ENCODE measurements at regions not wholly inside any gene's neighbourhood (a gene's known extent, or its start where the extent isn't known, plus 50 kb on each side); places are given as distances from the start of the nearest gene placed in this dataset.

DNA sequence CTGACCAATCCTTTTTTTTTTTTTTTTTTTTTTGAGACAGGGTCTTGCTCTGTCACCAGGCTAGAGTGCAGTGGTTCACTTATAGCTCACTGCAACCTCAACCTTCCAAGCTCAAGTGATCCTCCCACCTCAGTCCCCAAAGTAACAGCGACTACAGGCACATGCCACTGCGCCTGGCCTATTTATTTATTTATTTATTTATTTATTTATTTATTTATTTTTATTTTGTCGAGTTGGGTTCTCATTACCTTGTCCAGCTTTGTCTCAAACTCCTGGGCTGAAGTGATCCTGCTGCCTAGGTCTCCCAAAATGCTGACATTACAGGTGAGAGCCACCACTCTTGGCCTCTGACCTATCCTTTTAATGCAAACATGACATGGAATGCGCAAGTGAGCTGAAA lies 124.4 kb downstream of the GXYLT1 start:
- no peak overlapping the region for H2AFZ ChIP-seq (replicated peaks; ENCODE audit: low read length, poor library complexity)
- no peak for TF ChIP-seq RFX5 (IDR thresholded peaks at IDR 0.05; ENCODE audit: low read depth, low read length)
- no peak for TF ChIP-seq RAD21 (IDR thresholded peaks at IDR 0.05; ENCODE audit: low read length)
- TF ChIP-seq FOS (IDR thresholded peaks at IDR 0.05; ENCODE audit: low read depth, low read length) = no peak
- TF ChIP-seq CEBPB (IDR thresholded peaks at IDR 0.05; ENCODE audit: low read depth, low read length) = no peak
- TF ChIP-seq MAZ (IDR thresholded peaks at IDR 0.05; ENCODE audit: borderline replicate concordance, low read depth, low read length) = no peak
- no peak for TF ChIP-seq SMC3 (IDR thresholded peaks at IDR 0.05; ENCODE audit: low read depth, low read length)
- TF ChIP-seq, protein P1, sequence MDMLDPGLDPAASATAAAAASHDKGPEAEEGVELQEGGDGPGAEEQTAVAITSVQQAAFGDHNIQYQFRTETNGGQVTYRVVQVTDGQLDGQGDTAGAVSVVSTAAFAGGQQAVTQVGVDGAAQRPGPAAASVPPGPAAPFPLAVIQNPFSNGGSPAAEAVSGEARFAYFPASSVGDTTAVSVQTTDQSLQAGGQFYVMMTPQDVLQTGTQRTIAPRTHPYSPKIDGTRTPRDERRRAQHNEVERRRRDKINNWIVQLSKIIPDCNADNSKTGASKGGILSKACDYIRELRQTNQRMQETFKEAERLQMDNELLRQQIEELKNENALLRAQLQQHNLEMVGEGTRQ (IDR thresholded peaks at IDR 0.05; ENCODE audit: low read depth, low read length) = no peak
- no peak for TF ChIP-seq POLR2A (IDR thresholded peaks at IDR 0.05; ENCODE audit: low read depth, low read length)
- no peak for TF ChIP-seq MXI1 (IDR thresholded peaks at IDR 0.05; ENCODE audit: borderline replicate concordance, low read depth, low read length)
- no peak for TF ChIP-seq MAFK (IDR thresholded peaks at IDR 0.05; ENCODE audit: low read depth, low read length)
- TF ChIP-seq RCOR1 (IDR thresholded peaks at IDR 0.05; ENCODE audit: insufficient replicate concordance, low read length) = no peak
- no peak for TF ChIP-seq CHD1 (IDR thresholded peaks at IDR 0.05; ENCODE audit: low read depth, low read length)
- TF ChIP-seq, protein P2, sequence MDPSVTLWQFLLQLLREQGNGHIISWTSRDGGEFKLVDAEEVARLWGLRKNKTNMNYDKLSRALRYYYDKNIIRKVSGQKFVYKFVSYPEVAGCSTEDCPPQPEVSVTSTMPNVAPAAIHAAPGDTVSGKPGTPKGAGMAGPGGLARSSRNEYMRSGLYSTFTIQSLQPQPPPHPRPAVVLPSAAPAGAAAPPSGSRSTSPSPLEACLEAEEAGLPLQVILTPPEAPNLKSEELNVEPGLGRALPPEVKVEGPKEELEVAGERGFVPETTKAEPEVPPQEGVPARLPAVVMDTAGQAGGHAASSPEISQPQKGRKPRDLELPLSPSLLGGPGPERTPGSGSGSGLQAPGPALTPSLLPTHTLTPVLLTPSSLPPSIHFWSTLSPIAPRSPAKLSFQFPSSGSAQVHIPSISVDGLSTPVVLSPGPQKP (IDR thresholded peaks at IDR 0.05; ENCODE audit: borderline replicate concordance, low read depth, low read length) = no peak
- TF ChIP-seq NFE2L2 (IDR thresholded peaks at IDR 0.05; ENCODE audit: low read depth, low read length) = no peak
- TF ChIP-seq, protein P3, sequence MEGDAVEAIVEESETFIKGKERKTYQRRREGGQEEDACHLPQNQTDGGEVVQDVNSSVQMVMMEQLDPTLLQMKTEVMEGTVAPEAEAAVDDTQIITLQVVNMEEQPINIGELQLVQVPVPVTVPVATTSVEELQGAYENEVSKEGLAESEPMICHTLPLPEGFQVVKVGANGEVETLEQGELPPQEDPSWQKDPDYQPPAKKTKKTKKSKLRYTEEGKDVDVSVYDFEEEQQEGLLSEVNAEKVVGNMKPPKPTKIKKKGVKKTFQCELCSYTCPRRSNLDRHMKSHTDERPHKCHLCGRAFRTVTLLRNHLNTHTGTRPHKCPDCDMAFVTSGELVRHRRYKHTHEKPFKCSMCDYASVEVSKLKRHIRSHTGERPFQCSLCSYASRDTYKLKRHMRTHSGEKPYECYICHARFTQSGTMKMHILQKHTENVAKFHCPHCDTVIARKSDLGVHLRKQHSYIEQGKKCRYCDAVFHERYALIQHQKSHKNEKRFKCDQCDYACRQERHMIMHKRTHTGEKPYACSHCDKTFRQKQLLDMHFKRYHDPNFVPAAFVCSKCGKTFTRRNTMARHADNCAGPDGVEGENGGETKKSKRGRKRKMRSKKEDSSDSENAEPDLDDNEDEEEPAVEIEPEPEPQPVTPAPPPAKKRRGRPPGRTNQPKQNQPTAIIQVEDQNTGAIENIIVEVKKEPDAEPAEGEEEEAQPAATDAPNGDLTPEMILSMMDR (conservative IDR thresholded peaks at IDR 0.05; ENCODE audit: low read depth, low read length) = no peak
- no peak for TF ChIP-seq BHLHE40 (IDR thresholded peaks at IDR 0.05; ENCODE audit: low read depth, low read length)
- H3K9me3 ChIP-seq (ENCODE audit: control insufficient read depth, insufficient read depth, low read length) = no peaks in the 10 kb centered on the region
- no peak overlapping the region for H3K27ac ChIP-seq (ENCODE audit: insufficient read depth, low read length)
- no peak overlapping the region for H3K23ac ChIP-seq (ENCODE audit: low read depth, low read length)
- ATAC-seq (ENCODE audit: low read depth) (no peak), DNase-seq (no peak)
- no peak overlapping the region for H4K91ac ChIP-seq (ENCODE audit: insufficient read depth, low read depth, low read length)
- no peaks in the 10 kb centered on the region for H3K4me1 ChIP-seq (ENCODE audit: control insufficient read depth, insufficient read depth, low read length)
- no peaks in the 10 kb centered on the region for H3K36me3 ChIP-seq (ENCODE audit: control insufficient read depth, insufficient read depth, low read length)
- no peaks in the 10 kb centered on the region for H3K9me1 ChIP-seq (ENCODE audit: insufficient read depth, low read length)
- dilution Hi-C loops (cut with HindIII; ENCODE audit: low sequenced_read_pairs, unreplicated experiment) (no loop called here), in situ Hi-C loops (cut with MboI; ENCODE audit: low sequenced_read_pairs) (loop anchor here (10.0 kb wide), 2 partner anchors 735 to 1075 kb away; no protein-coding TSS in a partner anchor), intact Hi-C loops (cut with micrococcal nuclease) (no loop called here)
- no peak overlapping the region for H3K9ac ChIP-seq (ENCODE audit: low read depth, low read length)
- H3K27me3 ChIP-seq (ENCODE audit: control insufficient read depth, insufficient read depth, low read length) = peaks cover 2% of the 10 kb centered on the region; the same call in 1 of the 2 replicates
- CTCF ChIA-PET = interaction anchor here (0.6 kb wide), 1 partner anchor 312 kb away, joined by 4 read pairs; no protein-coding TSS in a partner anchor
- no peak overlapping the region for H3K4me3 ChIP-seq (ENCODE audit: insufficient read depth, low read depth, low read length)
- no CpG with 5 or more reads among the region's 4 CpGs for WGBS, 2 experiments (ENCODE audit: extremely low coverage in 2 of 2, insufficient read length in 1 of 2)
- H4K8ac ChIP-seq (ENCODE audit: low read depth in 2 of 2, low read length in 2 of 2) = no peak overlapping the region
- no peak overlapping the region for H2BK20ac ChIP-seq (ENCODE audit: low read depth, low read length)
- H4K20me1 ChIP-seq (ENCODE audit: insufficient read depth, low read length) = no peaks in the 10 kb centered on the region
- no peak overlapping the region for H3K4me2 ChIP-seq (ENCODE audit: low read depth, low read length)
- H3K79me1 ChIP-seq (ENCODE audit: low read depth in 1 of 2, low read length in 2 of 2) = no peaks in the 10 kb centered on the region
- no peak overlapping the region for H2BK15ac ChIP-seq (ENCODE audit: low read depth, low read length)
- H3K4ac ChIP-seq (ENCODE audit: low read depth, low read length) = no peak overlapping the region
- H2BK5ac ChIP-seq (ENCODE audit: low read depth, low read length, poor library complexity, severe bottlenecking) = no peak overlapping the region
- no peak overlapping the region for H2AK5ac ChIP-seq (ENCODE audit: low read depth, low read length)
- POLR2A ChIA-PET (ENCODE audit: unreplicated experiment) = no interaction called here
- no peak overlapping the region for H4K5ac ChIP-seq (ENCODE audit: low read depth, low read length)
- no peak overlapping the region for H3K56ac ChIP-seq (ENCODE audit: extremely low read depth, insufficient read depth, low read length)
- no peak overlapping the region for H2AK9ac ChIP-seq (replicated peaks; ENCODE audit: low read depth, low read length, poor library complexity)
- no peak overlapping the region for H3K14ac ChIP-seq (replicated peaks; ENCODE audit: low read depth, low read length)
- no peak overlapping the region for H3K18ac ChIP-seq (ENCODE audit: low read depth, low read length)
- no TSS peak for BruUV-seq (replicated peaks)
- H2BK120ac ChIP-seq (ENCODE audit: low read depth, low read length) = no peak overlapping the region

All from IMR-90 (cell line).